Activated CD4-positive, alpha-beta memory T cell treated with anti-CD3 and anti-CD28 coated beads for 36 hours (primary cell): ENCODE measurements at regions not wholly inside any gene's neighbourhood (a gene's known extent, or its start where the extent isn't known, plus 50 kb on each side); places are given as distances from the start of the nearest gene placed in this dataset.
"Not testable (repeated sequence)": the region's sequence is repeated elsewhere in the genome, so short reads cannot be mapped to it uniquely, and the experiment has no call there.

Experiments used
- CTCF ChIA-PET: fragments of 350-600 bp; sonication (Branson Sonifier 250); formaldehyde crosslinking; loops from one replicate; lab custom pipeline; 2021; ENCODE audit warnings: antibody characterized with exemption, inconsistent platforms; lab: Charles Lee
- POLR2A ChIA-PET: fragments of 350-600 bp; sonication (Branson Sonifier 250); formaldehyde crosslinking; loops from one replicate; lab custom pipeline; 2021; ENCODE audit warnings: antibody characterized with exemption; lab: Charles Lee
- DNase-seq: peaks from one replicate; pipeline ENCODE4 v3.0.0-alpha.2; 2020
- H3K27ac Mint-ChIP-seq: one replicate; pipeline ENCODE4 v1.8.0; 2021; ENCODE audit warnings: mixed read lengths
- H3K27me3 Mint-ChIP-seq: one replicate; pipeline ENCODE4 v1.8.0; 2021; ENCODE audit warnings: mixed read lengths
- H3K36me3 Mint-ChIP-seq: one replicate; pipeline ENCODE4 v1.8.0; 2021; ENCODE audit warnings: mixed read lengths
- H3K4me1 Mint-ChIP-seq: one replicate; pipeline ENCODE4 v1.8.0; 2021; ENCODE audit warnings: low read depth, mixed read lengths
- H3K4me3 Mint-ChIP-seq: one replicate; pipeline ENCODE4 v1.8.0; 2021; ENCODE audit warnings: mild to moderate bottlenecking, mixed read lengths
- H3K9me3 Mint-ChIP-seq: one replicate; pipeline ENCODE4 v1.8.0; 2021; ENCODE audit warnings: mixed read lengths
- intact Hi-C: fragments of 100-400 bp; cut with micrococcal nuclease; formaldehyde crosslinking; loops from one replicate; pipeline ENCODE4 v1.15.1; 2023

DNA sequence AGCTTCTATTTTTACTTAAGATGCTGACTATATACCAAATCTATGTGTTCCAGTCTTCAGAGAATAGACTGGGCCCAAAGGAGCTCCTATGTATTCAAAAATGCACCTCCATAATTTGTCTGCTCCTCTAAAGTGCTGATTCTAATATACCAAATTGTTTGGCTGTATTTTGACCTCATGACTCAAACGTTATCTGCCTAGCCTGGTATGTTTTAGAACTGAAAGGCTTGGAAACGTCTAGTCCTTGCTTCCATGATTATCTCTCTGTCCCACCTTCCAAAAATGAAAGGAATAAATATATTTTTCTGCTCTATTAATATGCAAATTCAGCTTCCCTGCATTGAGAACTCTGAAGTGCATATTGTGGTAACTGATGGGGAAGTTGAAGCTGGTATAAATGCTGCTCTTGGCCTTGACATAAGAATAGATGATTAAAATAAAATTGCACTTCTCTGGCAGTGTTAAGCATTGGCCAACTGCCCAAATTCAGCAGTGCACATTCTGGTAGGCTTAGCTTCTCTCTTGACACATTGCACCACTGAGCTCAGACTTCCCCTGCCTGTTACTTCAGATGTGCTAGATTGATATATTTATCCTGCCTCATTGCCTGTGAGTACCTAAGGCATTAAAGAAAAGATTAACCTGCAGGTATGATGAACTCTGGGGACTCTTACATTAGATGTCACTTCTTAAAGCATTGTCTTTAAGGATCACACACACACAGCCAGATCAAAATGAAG is 882.3 kb downstream of the RPS29 start:
- DNase-seq, result no peak
- Mint-ChIP-seq H3K27ac (no peak overlapping the region), H3K9me3 (peaks cover 16% of the 10 kb centered on the region), H3K27me3 (no peaks in the 10 kb centered on the region), H3K4me3 (no peak overlapping the region), H3K36me3 (no peaks in the 10 kb centered on the region), H3K4me1 (no peaks in the 10 kb centered on the region)
- CTCF ChIA-PET, result no interaction called here
- intact Hi-C loops, result no loop called here
- POLR2A ChIA-PET, result no interaction called here

DNA sequence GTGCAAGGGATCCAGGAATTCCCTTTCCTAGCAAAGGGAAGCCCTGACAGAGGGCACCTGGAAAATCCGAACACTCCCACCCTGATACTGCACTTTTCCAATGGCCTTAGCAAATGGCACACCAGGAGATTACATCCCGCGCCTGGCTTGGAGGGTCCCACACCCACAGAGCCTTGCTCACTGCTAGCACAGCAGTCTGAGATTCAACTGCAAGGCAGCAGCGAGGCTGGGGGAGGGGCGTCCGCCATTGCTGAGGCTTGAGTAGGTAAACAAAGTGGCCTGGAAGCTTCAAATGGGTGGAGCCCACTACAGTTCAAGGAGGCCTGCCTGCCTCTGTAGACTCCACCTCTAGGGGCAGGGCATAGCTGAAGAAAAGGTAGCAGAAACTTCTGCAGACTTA is 888.8 kb downstream of the RPS29 start:
- DNase-seq, intact Hi-C loops, H3K27me3 Mint-ChIP-seq, H3K4me3 Mint-ChIP-seq, POLR2A ChIA-PET, CTCF ChIA-PET, H3K36me3 Mint-ChIP-seq, H3K4me1 Mint-ChIP-seq, H3K27ac Mint-ChIP-seq: not testable (repeated sequence)
- H3K9me3 Mint-ChIP-seq, result peaks cover 16% of the 10 kb centered on the region

GRCh38 chr14:48693793-48694192 is 892.4 kb downstream of the RPS29 start:
- Mint-ChIP-seq H3K4me1 (no peaks in the 10 kb centered on the region), H3K36me3 (no peaks in the 10 kb centered on the region), H3K4me3 (no peak overlapping the region), H3K27me3 (no peaks in the 10 kb centered on the region), H3K9me3 (peaks cover 6% of the 10 kb centered on the region), H3K27ac (no peak overlapping the region)
- ChIA-PET POLR2A (no interaction called here), CTCF (no interaction called here)
- DNase-seq, result no peak
- intact Hi-C loops, result no loop called here

- no peak for DNase-seq
- Mint-ChIP-seq H3K4me1 (no peaks in the 10 kb centered on the region), H3K36me3 (no peaks in the 10 kb centered on the region), H3K27ac (no peak overlapping the region), H3K27me3 (no peaks in the 10 kb centered on the region), H3K4me3 (no peak overlapping the region), H3K9me3 (peaks cover 6% of the 10 kb centered on the region)
- ChIA-PET CTCF (no interaction called here), POLR2A (no interaction called here)
- intact Hi-C loops, result no loop called here
Observed at GRCh38 chr14:48690349-48690748, 895.8 kb downstream of the RPS29 start.

DNA sequence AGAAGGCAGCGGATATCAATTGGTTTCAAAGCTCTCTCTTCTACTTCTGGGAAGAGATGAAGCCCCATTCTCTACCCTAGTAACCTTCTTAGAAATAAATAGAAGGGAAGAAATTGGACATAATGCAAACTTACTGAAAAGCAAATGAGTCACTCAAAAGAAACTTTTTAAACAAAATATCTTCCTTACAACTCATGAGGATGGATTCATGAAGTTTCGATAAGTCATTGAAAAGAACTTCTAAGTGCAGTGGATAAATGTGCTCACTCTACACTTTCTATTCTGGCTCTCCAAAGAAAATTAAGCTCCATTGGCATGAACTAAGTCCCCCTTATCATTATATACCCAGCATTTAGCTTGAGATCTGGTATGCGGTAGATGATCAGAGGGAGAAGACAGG is 899.5 kb downstream of the RPS29 start:
- Mint-ChIP-seq H3K27ac (no peak overlapping the region), H3K9me3 (peaks cover 2% of the 10 kb centered on the region), H3K27me3 (no peaks in the 10 kb centered on the region), H3K4me3 (no peak overlapping the region), H3K36me3 (no peaks in the 10 kb centered on the region), H3K4me1 (no peaks in the 10 kb centered on the region)
- DNase-seq, result no peak
- POLR2A ChIA-PET, result no interaction called here
- intact Hi-C loops, result no loop called here
- CTCF ChIA-PET, result no interaction called here

GRCh38 chr14:48672506-48672905 is 913.7 kb downstream of the RPS29 start:
- peaks cover 21% of the 10 kb centered on the region for H3K9me3 Mint-ChIP-seq
- no peaks in the 10 kb centered on the region for H3K4me1 Mint-ChIP-seq
- CTCF ChIA-PET, result no interaction called here
- intact Hi-C loops, result no loop called here
- no peaks in the 10 kb centered on the region for H3K36me3 Mint-ChIP-seq
- H3K27me3 Mint-ChIP-seq, result no peaks in the 10 kb centered on the region
- POLR2A ChIA-PET, result no interaction called here
- DNase-seq, result no peak
- H3K4me3 Mint-ChIP-seq, result no peak overlapping the region
- no peak overlapping the region for H3K27ac Mint-ChIP-seq

- DNase-seq, result no peak
- no peak overlapping the region for H3K4me3 Mint-ChIP-seq
- H3K4me1 Mint-ChIP-seq, result no peaks in the 10 kb centered on the region
- H3K36me3 Mint-ChIP-seq, result no peaks in the 10 kb centered on the region
- POLR2A ChIA-PET, result no interaction called here
- CTCF ChIA-PET, result no interaction called here
- H3K9me3 Mint-ChIP-seq, result peaks cover 21% of the 10 kb centered on the region
- H3K27ac Mint-ChIP-seq, result no peak overlapping the region
- intact Hi-C loops, result no loop called here
- no peaks in the 10 kb centered on the region for H3K27me3 Mint-ChIP-seq
Observed at GRCh38 chr14:48670939-48671338, 915.2 kb downstream of the RPS29 start.

- POLR2A ChIA-PET, result no interaction called here
- no peak for DNase-seq
- intact Hi-C loops, result no loop called here
- Mint-ChIP-seq H3K9me3 (peaks cover 6% of the 10 kb centered on the region), H3K36me3 (no peaks in the 10 kb centered on the region), H3K27ac (no peak overlapping the region), H3K27me3 (no peaks in the 10 kb centered on the region), H3K4me3 (no peak overlapping the region), H3K4me1 (no peaks in the 10 kb centered on the region)
- CTCF ChIA-PET, result no interaction called here
Observed at GRCh38 chr14:48665077-48665784, 920.9 kb downstream of the RPS29 start.

- H3K4me1 Mint-ChIP-seq, result no peaks in the 10 kb centered on the region
- POLR2A ChIA-PET, result no interaction called here
- no peaks in the 10 kb centered on the region for H3K27me3 Mint-ChIP-seq
- H3K27ac Mint-ChIP-seq, result no peak overlapping the region
- DNase-seq, result no peak
- intact Hi-C loops, result no loop called here
- H3K4me3 Mint-ChIP-seq, result no peak overlapping the region
- no peaks in the 10 kb centered on the region for H3K36me3 Mint-ChIP-seq
- H3K9me3 Mint-ChIP-seq, result peaks cover 24% of the 10 kb centered on the region
- CTCF ChIA-PET, result no interaction called here
Observed at GRCh38 chr14:48643241-48643640, 942.9 kb downstream of the RPS29 start.

GRCh38 chr14:48628870-48629269 is 953.5 kb upstream of the MDGA2 start:
- POLR2A ChIA-PET, result no interaction called here

GRCh38 chr14:48622980-48623379 is 947.6 kb upstream of the MDGA2 start:
- H3K27ac Mint-ChIP-seq, result no peak overlapping the region
- intact Hi-C loops, result no loop called here
- H3K36me3 Mint-ChIP-seq, result no peaks in the 10 kb centered on the region
- no peak overlapping the region for H3K4me3 Mint-ChIP-seq
- CTCF ChIA-PET, result no interaction called here
- H3K4me1 Mint-ChIP-seq, result no peaks in the 10 kb centered on the region
- H3K27me3 Mint-ChIP-seq, result no peaks in the 10 kb centered on the region
- POLR2A ChIA-PET, result no interaction called here
- no peak for DNase-seq
- H3K9me3 Mint-ChIP-seq, result peaks cover 5% of the 10 kb centered on the region

More at GRCh38 chr14:48628870-48629269, 953.5 kb upstream of the MDGA2 start:
- Mint-ChIP-seq H3K4me1 (no peaks in the 10 kb centered on the region), H3K27me3 (no peaks in the 10 kb centered on the region), H3K27ac (no peak overlapping the region), H3K4me3 (no peak overlapping the region), H3K9me3 (peaks cover 11% of the 10 kb centered on the region), H3K36me3 (no peaks in the 10 kb centered on the region)
- DNase-seq, result no peak
- intact Hi-C loops, result no loop called here
- CTCF ChIA-PET, result no interaction called here

DNA sequence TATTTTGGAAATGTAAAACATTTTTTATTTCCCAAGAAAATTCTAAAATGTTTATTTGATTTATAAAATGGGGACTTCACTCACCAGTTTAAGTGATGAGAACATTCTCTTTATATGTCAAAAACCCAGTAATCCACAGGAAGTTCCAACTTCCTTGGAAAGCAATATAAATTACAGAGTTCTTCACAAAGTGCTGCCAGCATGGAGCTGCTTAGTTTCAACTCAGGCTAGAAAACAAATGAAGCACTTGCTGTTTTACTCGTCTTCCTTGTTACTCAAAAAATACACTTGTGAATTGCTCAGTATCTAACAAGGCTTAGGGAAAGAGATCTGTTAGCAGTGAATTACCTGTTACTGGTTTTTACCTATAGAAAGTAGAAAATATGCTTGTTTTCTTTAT is 942.7 kb upstream of the MDGA2 start:
- CTCF ChIA-PET, result no interaction called here
- POLR2A ChIA-PET, result no interaction called here
- no peaks in the 10 kb centered on the region for H3K9me3 Mint-ChIP-seq
- H3K4me1 Mint-ChIP-seq, result no peaks in the 10 kb centered on the region
- intact Hi-C loops, result no loop called here
- DNase-seq, result no peak
- H3K4me3 Mint-ChIP-seq, result no peak overlapping the region
- no peaks in the 10 kb centered on the region for H3K27me3 Mint-ChIP-seq
- no peaks in the 10 kb centered on the region for H3K36me3 Mint-ChIP-seq
- H3K27ac Mint-ChIP-seq, result no peak overlapping the region

GRCh38 chr14:48616931-48617330 is 941.5 kb upstream of the MDGA2 start:
- Mint-ChIP-seq H3K27me3 (no peaks in the 10 kb centered on the region), H3K9me3 (peaks cover 3% of the 10 kb centered on the region), H3K27ac (no peak overlapping the region), H3K4me3 (no peak overlapping the region), H3K4me1 (no peaks in the 10 kb centered on the region), H3K36me3 (no peaks in the 10 kb centered on the region)
- intact Hi-C loops, result no loop called here
- ChIA-PET CTCF (no interaction called here), POLR2A (no interaction called here)
- no peak for DNase-seq
